RKO (cell line): ENCODE measurements at regions not wholly inside any gene's neighbourhood (a gene's known extent, or its start where the extent isn't known, plus 50 kb on each side); places are given as distances from the start of the nearest gene placed in this dataset.
"Not testable (repeated sequence)": the region's sequence is repeated elsewhere in the genome, so short reads cannot be mapped to it uniquely, and the experiment has no call there.

Experiments
- DNase-seq: peaks from one replicate; pipeline ENCODE4 v3.0.0-alpha.2; 2016; ENCODE audit warnings: low spot score

GRCh38 chr13:44783994-44784707 is 205.1 kb downstream of the NUFIP1 start:
- no peak for DNase-seq

- DNase-seq = no peak
Measured at GRCh38 chr13:44780591-44781280, 204.6 kb upstream of the TSC22D1 start.

- DNase-seq = no peak
Measured at GRCh38 chr13:44778761-44779484, 202.8 kb upstream of the TSC22D1 start.

- not testable (repeated sequence) for DNase-seq
Measured at GRCh38 chr13:44775290-44775689, 199.2 kb upstream of the TSC22D1 start.

- DNase-seq = no peak
Measured at GRCh38 chr13:44770951-44771350, 194.8 kb upstream of the TSC22D1 start.

GRCh38 chr13:44769686-44770085 is 193.6 kb upstream of the TSC22D1 start:
- DNase-seq = no peak

GRCh38 chr13:44768775-44769581 is 192.8 kb upstream of the TSC22D1 start:
- no peak for DNase-seq

- DNase-seq = no peak
Measured at GRCh38 chr13:44768239-44768638, 192.1 kb upstream of the TSC22D1 start.

GRCh38 chr13:44765001-44765471 is 188.9 kb upstream of the TSC22D1 start:
- DNase-seq = no peak

GRCh38 chr13:44764302-44764692 is 188.2 kb upstream of the TSC22D1 start:
- no peak for DNase-seq

GRCh38 chr13:44763615-44764301 is 187.6 kb upstream of the TSC22D1 start:
- no peak for DNase-seq

- no peak for DNase-seq
Measured at GRCh38 chr13:44762911-44763310, 186.8 kb upstream of the TSC22D1 start.

- DNase-seq = no peak
Measured at GRCh38 chr13:44760434-44760833, 184.3 kb upstream of the TSC22D1 start.

GRCh38 chr13:44759384-44760360 is 183.5 kb upstream of the TSC22D1 start:
- no peak for DNase-seq

- DNase-seq = peak; percentile 95
Measured at GRCh38 chr13:44758630-44759383, 182.7 kb upstream of the TSC22D1 start.

- no peak for DNase-seq
Measured at GRCh38 chr13:44757671-44758070, 181.5 kb upstream of the TSC22D1 start.

GRCh38 chr13:44756276-44756810 is 180.2 kb upstream of the TSC22D1 start:
- DNase-seq = no peak

- peak; percentile 52 for DNase-seq
Measured at GRCh38 chr13:44755872-44756271, 179.7 kb upstream of the TSC22D1 start.

- no peak for DNase-seq
Measured at GRCh38 chr13:44752164-44752563, 176.0 kb upstream of the TSC22D1 start.
